IMR-90 (cell line): ENCODE measurements at regions not wholly inside any gene's neighbourhood (a gene's known extent, or its start where the extent isn't known, plus 50 kb on each side); places are given as distances from the start of the nearest gene placed in this dataset.

Experiments used
- ATAC-seq: fragments of 200-7000 bp; cut with Tn5 transposase; 2 replicates; pipeline ENCODE4 v1.9.1; 2020; ENCODE audit warnings: low read depth, mild to moderate bottlenecking, moderate library complexity
- BruUV-seq: library from RNA; stranded (reverse); fragments of 400-500 nt; replicated peaks from 2 replicates; lab custom pipeline; 2021; lab: Mats Ljungman, UMichigan
- CTCF ChIA-PET: fragments of 300-600 bp; formaldehyde crosslinking; extraction: SDS; loops from one replicate; lab custom pipeline; 2021; ENCODE audit warnings: antibody characterized with exemption; lab: Yijun Ruan, JAX
- POLR2A ChIA-PET: fragments of 300-600 bp; sonication (Branson Sonifier 250); formaldehyde crosslinking; loops from one replicate; lab custom pipeline; 2022; ENCODE audit warnings: antibody characterized with exemption; ENCODE audit not compliant: unreplicated experiment; lab: Charles Lee
- DNase-seq: peaks from one replicate; pipeline ENCODE4 v3.0.0; 2013
- H2AFZ ChIP-seq: replicated peaks from 2 replicates; pipeline ENCODE3; 2013; ENCODE audit warnings: low read length, mild to moderate bottlenecking; ENCODE audit not compliant: poor library complexity
- H2AK5ac ChIP-seq: 2 replicates; pipeline ENCODE4 v1.6.1; 2013; ENCODE audit warnings: low read depth, low read length, inconsistent platforms
- H2AK9ac ChIP-seq: replicated peaks from 2 replicates; pipeline ENCODE3; 2013; ENCODE audit warnings: mild to moderate bottlenecking, low read depth, low read length, moderate library complexity; ENCODE audit not compliant: poor library complexity
- H2BK120ac ChIP-seq: 2 replicates; pipeline ENCODE4 v1.6.1; 2013; ENCODE audit warnings: low read depth, low read length, inconsistent platforms
- H2BK15ac ChIP-seq: 3 replicates; pipeline ENCODE4 v1.6.1; 2013; ENCODE audit warnings: low read depth, low read length, inconsistent platforms
- H2BK20ac ChIP-seq: 2 replicates; pipeline ENCODE4 v1.6.1; 2013; ENCODE audit warnings: low read depth, mild to moderate bottlenecking, inconsistent platforms, low read length, moderate library complexity
- H2BK5ac ChIP-seq: 2 replicates; pipeline ENCODE4 v1.6.1; 2013; ENCODE audit warnings: mild to moderate bottlenecking, low read depth, low read length, inconsistent platforms; ENCODE audit not compliant: poor library complexity, severe bottlenecking
- H3K14ac ChIP-seq: replicated peaks from 2 replicates; pipeline ENCODE4 v1.6.1; 2013; ENCODE audit warnings: low read depth, low read length, inconsistent platforms
- H3K18ac ChIP-seq: 2 replicates; pipeline ENCODE4 v1.6.1; 2013; ENCODE audit warnings: low read depth, low read length, control low read depth
- H3K23ac ChIP-seq: 2 replicates; pipeline ENCODE4 v1.6.1; 2013; ENCODE audit warnings: low read depth, low read length, inconsistent platforms
- H3K27ac ChIP-seq: 2 replicates; pipeline ENCODE4 v1.5.1; 2013; ENCODE audit warnings: mild to moderate bottlenecking, control low read depth, low read length; ENCODE audit not compliant: insufficient read depth
- H3K27me3 ChIP-seq: 2 replicates; pipeline ENCODE4 v1.6.1; 2013; ENCODE audit warnings: low read length; ENCODE audit not compliant: control insufficient read depth, insufficient read depth
- H3K36me3 ChIP-seq: 2 replicates; pipeline ENCODE4 v1.6.1; 2013; ENCODE audit warnings: low read length, mixed read lengths; ENCODE audit not compliant: control insufficient read depth, insufficient read depth
- H3K4ac ChIP-seq: 2 replicates; pipeline ENCODE4 v1.6.1; 2013; ENCODE audit warnings: low read depth, low read length, inconsistent platforms
- H3K4me1 ChIP-seq: 2 replicates; pipeline ENCODE4 v1.6.1; 2013; ENCODE audit warnings: low read length, mixed read lengths; ENCODE audit not compliant: control insufficient read depth, insufficient read depth
- H3K4me2 ChIP-seq: 2 replicates; pipeline ENCODE4 v1.6.1; 2013; ENCODE audit warnings: low read depth, mild to moderate bottlenecking, control low read depth, low read length, moderate library complexity
- H3K4me3 ChIP-seq: 2 replicates; pipeline ENCODE4 v1.5.1; 2013; ENCODE audit warnings: low read depth, mild to moderate bottlenecking, control low read depth, low read length, moderate library complexity; ENCODE audit not compliant: insufficient read depth
- H3K56ac ChIP-seq: 2 replicates; pipeline ENCODE4 v1.6.1; 2013; ENCODE audit warnings: low read length, inconsistent platforms; ENCODE audit not compliant: insufficient read depth; ENCODE audit errors: extremely low read depth
- H3K79me1 ChIP-seq, 2 experiments: 2 replicates each; pipeline ENCODE4 v1.6.1; 2013; ENCODE audit warnings: low read length in 2 of 2, inconsistent platforms in 1 of 2, low read depth in 1 of 2
- H3K9ac ChIP-seq: 2 replicates; pipeline ENCODE4 v1.6.1; 2013; ENCODE audit warnings: low read depth, low read length, control low read depth
- H3K9me1 ChIP-seq: 2 replicates; pipeline ENCODE4 v1.6.1; 2013; ENCODE audit warnings: low read length, inconsistent platforms; ENCODE audit not compliant: insufficient read depth
- H3K9me3 ChIP-seq: 2 replicates; pipeline ENCODE4 v1.6.1; 2013; ENCODE audit warnings: low read length; ENCODE audit not compliant: control insufficient read depth, insufficient read depth
- H4K20me1 ChIP-seq: 2 replicates; pipeline ENCODE4 v1.6.1; 2013; ENCODE audit warnings: low read length, inconsistent platforms; ENCODE audit not compliant: insufficient read depth
- H4K5ac ChIP-seq: 2 replicates; pipeline ENCODE4 v1.6.1; 2013; ENCODE audit warnings: mild to moderate bottlenecking, low read depth, low read length, control low read depth
- H4K8ac ChIP-seq, 2 experiments: 2 replicates each; pipeline ENCODE4 v1.6.1; 2013; ENCODE audit warnings: low read depth in 2 of 2, low read length in 2 of 2, control low read depth in 1 of 2, inconsistent platforms in 1 of 2
- H4K91ac ChIP-seq: 2 replicates; pipeline ENCODE4 v1.6.1; 2013; ENCODE audit warnings: low read depth, low read length, inconsistent platforms; ENCODE audit not compliant: insufficient read depth
- BHLHE40 ChIP-seq: fragments of 150-350 bp; IDR thresholded peaks from 2 replicates; pipeline ENCODE4 v1.6.1; 2016; ENCODE audit warnings: mild to moderate bottlenecking, low read depth, low read length
- FOS ChIP-seq: fragments of 150-350 bp; IDR thresholded peaks from 2 replicates; pipeline ENCODE4 v1.6.1; 2016; ENCODE audit warnings: low read depth, low read length
- MXI1 ChIP-seq: IDR thresholded peaks from 2 replicates; pipeline ENCODE4 v1.6.1; 2012; ENCODE audit warnings: low read depth, mild to moderate bottlenecking, low read length, moderate library complexity, borderline replicate concordance
- NFE2L2 ChIP-seq: fragments of 150-350 bp; IDR thresholded peaks from 2 replicates; pipeline ENCODE4 v1.6.1; 2016; ENCODE audit warnings: low read depth, mild to moderate bottlenecking, low read length
- POLR2A ChIP-seq: IDR thresholded peaks from 2 replicates; pipeline ENCODE4 v1.6.1; 2012; ENCODE audit warnings: mild to moderate bottlenecking, low read depth, low read length
- USF2 ChIP-seq: fragments of 150-350 bp; IDR thresholded peaks from 2 replicates; pipeline ENCODE4 v1.6.1; 2017; ENCODE audit warnings: mild to moderate bottlenecking, antibody characterized with exemption, low read length, low read depth
- WGBS, 2 experiments: methylation state at CpG; one replicate each; pipeline versions ENCODE4 v1.1.5 to v1.1.7; 2013; ENCODE audit warnings: missing lambda C conversion rate in 2 of 2; ENCODE audit not compliant: insufficient read length in 1 of 2; ENCODE audit errors: extremely low coverage in 2 of 2; 5-methylcytosine and 5-hydroxymethylcytosine counted together
- dilution Hi-C: fragments of 300-500 bp; cut with HindIII; formaldehyde crosslinking; loops from one replicate; pipeline ENCODE4 v1.14.3; 2018; ENCODE audit warnings: low sequenced_read_pairs; ENCODE audit not compliant: unreplicated experiment
- in situ Hi-C: fragments of 300-500 bp; cut with MboI; formaldehyde crosslinking; loops from 3 replicates; pipeline ENCODE4 v1.14.3; 2019; ENCODE audit warnings: low sequenced_read_pairs, inconsistent platforms, mixed read lengths
- intact Hi-C: fragments of 100-400 bp; cut with micrococcal nuclease; formaldehyde crosslinking; loops from 2 replicates; pipeline ENCODE4 v1.10.0; 2022

- TF ChIP-seq USF2 (no peak), FOS (no peak), BHLHE40 (no peak), POLR2A (no peak)
These were observed 205.3 kb downstream of the CD83 start (continued) for GRCh38 chr6:14322841-14323240.

- Histone ChIP-seq H4K8ac (no peak overlapping the region), H3K27ac (no peak overlapping the region), H3K4me3 (no peak overlapping the region), H3K9ac (no peak overlapping the region), H3K56ac (no peak overlapping the region), H3K14ac (no peak overlapping the region), H3K4me1 (no peaks in the 10 kb centered on the region; the same call in 1 of the 2 replicates), H2AK9ac (no peak overlapping the region), H4K20me1 (no peaks in the 10 kb centered on the region), H2BK20ac (no peak overlapping the region), H4K91ac (no peak overlapping the region), H3K9me3 (peaks cover 2% of the 10 kb centered on the region; the same call in 1 of the 2 replicates), H2BK5ac (no peak overlapping the region), H2AK5ac (no peak overlapping the region), H3K27me3 (peaks cover 13% of the 10 kb centered on the region), H3K23ac (no peak overlapping the region), H3K4ac (no peak overlapping the region), H3K36me3 (no peaks in the 10 kb centered on the region), H3K18ac (no peak overlapping the region), H3K79me1 (no peaks in the 10 kb centered on the region), H2BK120ac (no peak overlapping the region), H3K4me2 (no peak overlapping the region), H2BK15ac (no peak overlapping the region), H2AFZ (no peak overlapping the region), H4K5ac (no peak overlapping the region), H3K9me1 (no peaks in the 10 kb centered on the region)
- ChIA-PET POLR2A (no interaction called here), CTCF (no interaction called here)
- WGBS, 2 experiments: 60% methylated on average over 1 of the region's 2 CpGs; no CpG with 5 or more reads in 1 of the 2 experiments
- no peak for DNase-seq
- BruUV-seq: no TSS peak
- dilution Hi-C loops (no loop called here), intact Hi-C loops (no loop called here), in situ Hi-C loops (no loop called here)
- no peak for TF ChIP-seq MXI1
- no peak for TF ChIP-seq BHLHE40
- TF ChIP-seq NFE2L2: no peak
- ATAC-seq: no peak
These were observed 209.2 kb downstream of the CD83 start for GRCh38 chr6:14326774-14327173.
